ENCODE measurements at regions not wholly inside any gene's neighbourhood (a gene's known extent, or its start where the extent isn't known, plus 50 kb on each side); places are given as distances from the start of the nearest gene placed in this dataset.

- Histone ChIP-seq H3K36me3 (ENCODE audit: insufficient read depth in 1 of 2, low read depth in 1 of 2) (no peaks in the 10 kb centered on the region), H3K4me1 (no peaks in the 10 kb centered on the region), H3K4me3 (no peak overlapping the region), H3K27ac (no peak overlapping the region), H3K27me3 (ENCODE audit: insufficient read depth in 3 of 3, low read length in 2 of 3) (no peaks in the 10 kb centered on the region), H3K9me3 (no peaks in the 10 kb centered on the region)
- TF ChIP-seq CTCF (IDR thresholded peaks at IDR 0.05) = no peak
- ATAC-seq (no peak), DNase-seq (no peak)
- intact Hi-C loops (cut with DNase I) = no loop called here
- 78 to 89% (median 88%) methylated on average over 5 of the region's 5 CpGs for WGBS, 3 donors
These were observed 139.2 kb downstream of the LINC00632 start for GRCh38 chrX:140848800-140849199.

- Histone ChIP-seq H3K4me3 (no peak overlapping the region), H3K36me3 (ENCODE audit: insufficient read depth in 1 of 2, low read depth in 1 of 2) (no peaks in the 10 kb centered on the region), H3K9me3 (no peaks in the 10 kb centered on the region), H3K27me3 (ENCODE audit: insufficient read depth in 3 of 3, low read length in 2 of 3) (no peaks in the 10 kb centered on the region), H3K27ac (no peak overlapping the region), H3K4me1 (no peaks in the 10 kb centered on the region)
- 65 to 77% (median 74%) methylated on average over 8 to 9 of the region's 9 CpGs for WGBS, 3 donors
- intact Hi-C loops (cut with DNase I) = no loop called here
- ATAC-seq (no peak), DNase-seq (no peak)
- no peak for TF ChIP-seq CTCF (IDR thresholded peaks at IDR 0.05)
These were observed 141.7 kb upstream of the SPANXB1 start for GRCh38 chrX:140860718-140861117.

- peaks cover 6% of the 10 kb centered on the region for H3K9me3 ChIP-seq
- H3K27ac ChIP-seq = no peak overlapping the region
- DNase-seq (no peak), ATAC-seq (no peak)
- no peaks in the 10 kb centered on the region for H3K27me3 ChIP-seq (ENCODE audit: insufficient read depth in 3 of 3, low read length in 2 of 3)
- H3K4me1 ChIP-seq = no peaks in the 10 kb centered on the region
- WGBS, 3 donors = 33 to 58% (median 42%) methylated on average over 1 of the region's 1 CpG
- H3K36me3 ChIP-seq (ENCODE audit: insufficient read depth in 1 of 2, low read depth in 1 of 2) = no peaks in the 10 kb centered on the region
- no peak for TF ChIP-seq CTCF (IDR thresholded peaks at IDR 0.05)
- intact Hi-C loops (cut with DNase I) = no loop called here
- no peak overlapping the region for H3K4me3 ChIP-seq
These were observed 135.9 kb upstream of the SPANXB1 start for GRCh38 chrX:140866446-140866845.

DNA sequence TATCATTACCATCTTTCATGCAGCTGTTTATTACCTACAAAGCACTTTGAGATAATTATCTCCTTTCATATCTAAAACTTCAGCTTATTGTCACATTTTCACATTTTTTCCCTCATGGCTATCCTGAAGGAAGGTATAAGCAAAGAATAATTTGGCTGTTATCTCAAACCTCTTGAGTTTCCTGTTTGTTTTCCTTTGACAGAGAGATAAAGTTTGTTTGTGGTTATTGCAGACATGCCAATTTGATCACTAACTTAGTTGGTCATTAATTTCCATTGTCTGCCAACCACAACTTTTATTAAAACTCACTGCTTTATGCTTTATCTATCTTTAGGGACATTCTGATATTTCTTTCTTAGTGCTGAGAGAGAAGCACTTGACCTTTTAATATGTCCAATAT is 89.8 kb upstream of the SPANXB1 start:
- TF ChIP-seq CTCF (IDR thresholded peaks at IDR 0.05) = no peak
- intact Hi-C loops (cut with DNase I) = no loop called here
- DNase-seq = no peak

GRCh38 chrX:140913802-140914501 is 88.4 kb upstream of the SPANXB1 start:
- ATAC-seq (no peak), DNase-seq (no peak)
- H3K36me3 ChIP-seq (ENCODE audit: insufficient read depth in 1 of 2, low read depth in 1 of 2) = no peaks in the 10 kb centered on the region
- no peaks in the 10 kb centered on the region for H3K4me1 ChIP-seq
- no peaks in the 10 kb centered on the region for H3K9me3 ChIP-seq
- no peak overlapping the region for H3K27ac ChIP-seq
- intact Hi-C loops (cut with DNase I) = no loop called here
- H3K27me3 ChIP-seq (ENCODE audit: insufficient read depth in 3 of 3, low read length in 2 of 3) = no peaks in the 10 kb centered on the region
- no peak overlapping the region for H3K4me3 ChIP-seq
- WGBS, 3 donors = 67 to 75% (median 74%) methylated on average over 3 of the region's 3 CpGs
- TF ChIP-seq CTCF (IDR thresholded peaks at IDR 0.05) = no peak

More for the DNA sequence above, 89.8 kb upstream of the SPANXB1 start:
- Histone ChIP-seq H3K9me3 (no peaks in the 10 kb centered on the region), H3K27me3 (ENCODE audit: insufficient read depth in 3 of 3, low read length in 2 of 3) (no peaks in the 10 kb centered on the region), H3K4me1 (no peaks in the 10 kb centered on the region), H3K36me3 (ENCODE audit: insufficient read depth in 1 of 2, low read depth in 1 of 2) (no peaks in the 10 kb centered on the region), H3K4me3 (no peak overlapping the region), H3K27ac (no peak overlapping the region)
- ATAC-seq = no peak

Data from psoas muscle (tissue), 7 donors.